ENCODE measurements at regions not wholly inside any gene's neighbourhood (a gene's known extent, or its start where the extent isn't known, plus 50 kb on each side); places are given as distances from the start of the nearest gene placed in this dataset.
"Not testable (repeated sequence)": the region's sequence is repeated elsewhere in the genome, so short reads cannot be mapped to it uniquely, and the experiment has no call there.

GRCh38 chr2:87314622-87315021 is 293.0 kb upstream of the PLGLB1 start:
- not testable (repeated sequence) for DNase-seq (ENCODE audit: low read depth in 2 of 2, low spot score in 1 of 2)

GRCh38 chr2:87315183-87315902 is 293.7 kb upstream of the PLGLB1 start:
- DNase-seq (ENCODE audit: low read depth in 2 of 2, low spot score in 1 of 2) = not testable (repeated sequence)

GRCh38 chr2:87317193-87317592 is 295.5 kb upstream of the PLGLB1 start:
- DNase-seq (ENCODE audit: low read depth in 2 of 2, low spot score in 1 of 2) = not testable (repeated sequence)

- DNase-seq (ENCODE audit: low read depth in 2 of 2, low spot score in 1 of 2) = not testable (repeated sequence)
Measured at GRCh38 chr2:87318814-87319491, 297.3 kb upstream of the PLGLB1 start.

- not testable (repeated sequence) for DNase-seq (ENCODE audit: low read depth in 2 of 2, low spot score in 1 of 2)
Measured at GRCh38 chr2:87319705-87320104, 298.1 kb upstream of the PLGLB1 start.

- not testable (repeated sequence) for DNase-seq (ENCODE audit: low read depth in 2 of 2, low spot score in 1 of 2)
Measured at GRCh38 chr2:87321201-87321600, 299.6 kb upstream of the PLGLB1 start.

- not testable (repeated sequence) for DNase-seq (ENCODE audit: low read depth in 2 of 2, low spot score in 1 of 2)
Measured at GRCh38 chr2:87324335-87325041, 302.8 kb upstream of the PLGLB1 start.

GRCh38 chr2:87325042-87325910 is 303.6 kb upstream of the PLGLB1 start:
- not testable (repeated sequence) for DNase-seq (ENCODE audit: low read depth in 2 of 2, low spot score in 1 of 2)

GRCh38 chr2:87325911-87326294 is 304.3 kb upstream of the PLGLB1 start:
- DNase-seq (ENCODE audit: low read depth in 2 of 2, low spot score in 1 of 2) = not testable (repeated sequence)

GRCh38 chr2:87326754-87327153 is 305.1 kb upstream of the PLGLB1 start:
- DNase-seq (ENCODE audit: low read depth in 2 of 2, low spot score in 1 of 2) = not testable (repeated sequence)

GRCh38 chr2:87327648-87328371 is 306.2 kb upstream of the PLGLB1 start:
- not testable (repeated sequence) for DNase-seq (ENCODE audit: low read depth in 2 of 2, low spot score in 1 of 2)

GRCh38 chr2:87329529-87329928 is 307.9 kb upstream of the PLGLB1 start:
- DNase-seq (ENCODE audit: low read depth in 2 of 2, low spot score in 1 of 2) = not testable (repeated sequence)

GRCh38 chr2:87330486-87330885 is 308.8 kb upstream of the PLGLB1 start:
- not testable (repeated sequence) for DNase-seq (ENCODE audit: low read depth in 2 of 2, low spot score in 1 of 2)

- DNase-seq (ENCODE audit: low read depth in 2 of 2, low spot score in 1 of 2) = not testable (repeated sequence)
Measured at GRCh38 chr2:87331940-87332583, 310.4 kb upstream of the PLGLB1 start.

GRCh38 chr2:87334888-87335287 is 313.2 kb upstream of the PLGLB1 start:
- DNase-seq (ENCODE audit: low read depth in 2 of 2, low spot score in 1 of 2) = not testable (repeated sequence)

- DNase-seq (ENCODE audit: low read depth in 2 of 2, low spot score in 1 of 2) = not testable (repeated sequence)
Measured at GRCh38 chr2:87338998-87339397, 317.4 kb upstream of the PLGLB1 start.

- peak in 1 of 2 donors; percentile 7 for DNase-seq (ENCODE audit: low read depth in 2 of 2, low spot score in 1 of 2)
Measured at GRCh38 chr2:87341601-87342014, 320.0 kb upstream of the PLGLB1 start.

GRCh38 chr2:87342175-87342574 is 320.5 kb upstream of the PLGLB1 start:
- not testable (repeated sequence) for DNase-seq (ENCODE audit: low read depth in 2 of 2, low spot score in 1 of 2)

GRCh38 chr2:87343347-87343746 is 321.7 kb upstream of the PLGLB1 start:
- DNase-seq (ENCODE audit: low read depth in 2 of 2, low spot score in 1 of 2) = not testable (repeated sequence)

GRCh38 chr2:87345283-87345682 is 323.6 kb upstream of the PLGLB1 start:
- not testable (repeated sequence) for DNase-seq (ENCODE audit: low read depth in 2 of 2, low spot score in 1 of 2)
